Left ventricle myocardium superior (tissue), 1 donor: ENCODE measurements at regions not wholly inside any gene's neighbourhood (a gene's known extent, or its start where the extent isn't known, plus 50 kb on each side); places are given as distances from the start of the nearest gene placed in this dataset.
"Not testable (repeated sequence)": the region's sequence is repeated elsewhere in the genome, so short reads cannot be mapped to it uniquely, and the experiment has no call there.

Experiments used
- ATAC-seq: fragments of 200-7000 bp; cut with Tn5 transposase; one replicate; pipeline ENCODE4 v1.9.1; 2020; ENCODE audit warnings: mild to moderate bottlenecking, moderate library complexity
- DNase-seq: peaks from one replicate; pipeline ENCODE4 v3.0.0-alpha.2; 2020
- intact Hi-C: fragments of 100-400 bp; cut with micrococcal nuclease; formaldehyde crosslinking; loops from one replicate; pipeline ENCODE4 v1.11.0; 2022
- donor health status: DM: no; HTN: yes; CAD: no; lungs with severe emphysema.

GRCh38 chr1:73033640-73034039 is 751.3 kb upstream of the NEGR1 start:
- ATAC-seq (no peak), DNase-seq (no peak)
- intact Hi-C loops, result no loop called here

DNA sequence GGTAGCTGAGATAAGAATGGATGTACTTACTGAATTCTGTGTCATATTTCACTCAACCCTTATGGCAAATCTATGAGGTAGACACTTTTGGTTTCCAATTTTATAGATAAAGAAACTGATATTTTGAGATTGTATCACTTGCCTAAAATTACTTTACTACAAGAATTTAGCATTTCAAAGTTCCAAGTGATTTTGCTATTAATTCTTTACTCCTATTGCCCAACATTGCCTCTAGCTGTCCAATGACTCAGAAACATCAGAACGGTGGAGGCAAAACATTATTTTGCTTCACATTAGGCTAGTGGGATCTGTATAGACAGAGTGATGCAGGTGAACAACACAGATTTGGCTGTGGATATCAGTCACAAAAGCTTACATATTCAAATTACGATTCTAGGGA is 747.2 kb upstream of the NEGR1 start:
- DNase-seq (no peak), ATAC-seq (no peak)
- intact Hi-C loops, result no loop called here

DNA sequence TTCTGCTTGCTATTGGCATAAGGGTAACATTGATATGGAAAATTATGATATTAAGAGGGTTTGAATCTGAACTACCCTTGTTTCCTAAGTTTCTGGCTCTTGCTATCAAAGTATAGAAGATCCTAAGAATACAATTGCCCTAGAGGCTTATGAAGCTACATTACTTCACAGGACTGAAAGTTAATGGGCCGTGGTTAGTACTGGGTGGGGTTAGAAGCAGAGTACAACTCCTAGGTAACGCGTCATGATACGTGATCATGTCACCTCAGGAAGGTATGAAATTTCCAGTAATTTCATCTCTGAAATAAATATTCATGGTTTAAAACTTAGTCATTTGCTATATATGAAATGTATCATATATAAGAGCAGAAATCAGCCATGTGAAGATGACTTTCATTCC is 743.8 kb upstream of the NEGR1 start:
- DNase-seq (no peak), ATAC-seq (no peak)
- intact Hi-C loops, result no loop called here

DNA sequence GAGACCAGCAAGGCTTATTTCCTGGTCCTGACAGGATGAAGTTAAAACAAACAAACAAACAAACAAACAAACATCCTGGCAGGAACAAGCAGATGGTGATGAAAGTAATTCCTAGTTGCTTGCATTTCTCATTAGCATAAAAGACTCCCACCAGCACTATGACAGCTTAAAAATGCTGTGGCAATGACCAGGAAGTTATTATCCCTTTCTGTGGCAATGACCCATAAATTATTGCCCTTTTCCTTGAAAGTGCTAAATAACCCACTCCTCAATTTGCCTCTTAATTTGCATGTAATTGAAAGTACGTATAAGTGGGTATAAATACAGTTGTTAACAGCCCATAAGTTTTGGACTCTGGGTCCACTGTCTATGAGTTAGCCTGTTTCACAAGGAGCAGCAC is 727.6 kb upstream of the NEGR1 start:
- intact Hi-C loops, result no loop called here
- no peak for ATAC-seq

GRCh38 chr1:73009311-73009710 is 727.0 kb upstream of the NEGR1 start:
- ATAC-seq, result no peak
- intact Hi-C loops, result no loop called here
- no peak for DNase-seq

More for the DNA sequence above, 727.6 kb upstream of the NEGR1 start:
- no peak for DNase-seq

GRCh38 chr1:72997624-72998023 is 715.3 kb upstream of the NEGR1 start:
- no peak for DNase-seq
- no peak for ATAC-seq
- intact Hi-C loops, result no loop called here

DNA sequence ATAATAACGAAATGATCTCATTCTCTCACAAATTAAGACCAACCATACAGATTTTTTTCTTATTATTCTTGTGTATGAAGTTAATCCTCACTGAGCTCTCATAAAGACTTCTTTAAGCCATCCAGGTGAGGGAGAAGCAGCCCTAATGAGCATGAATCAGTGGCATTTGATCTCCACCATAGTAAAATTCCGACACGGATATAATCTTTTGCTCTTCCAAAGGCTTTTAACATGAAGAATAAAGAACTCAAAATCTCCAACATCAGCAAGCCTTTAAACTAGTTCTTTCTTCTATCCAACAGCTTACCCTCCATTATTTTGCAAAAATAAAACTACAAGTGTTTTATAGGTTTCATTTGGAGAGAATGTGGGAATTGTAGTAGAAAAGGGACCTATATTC is 714.7 kb upstream of the NEGR1 start:
- DNase-seq (no peak), ATAC-seq (no peak)
- intact Hi-C loops, result no loop called here

DNA sequence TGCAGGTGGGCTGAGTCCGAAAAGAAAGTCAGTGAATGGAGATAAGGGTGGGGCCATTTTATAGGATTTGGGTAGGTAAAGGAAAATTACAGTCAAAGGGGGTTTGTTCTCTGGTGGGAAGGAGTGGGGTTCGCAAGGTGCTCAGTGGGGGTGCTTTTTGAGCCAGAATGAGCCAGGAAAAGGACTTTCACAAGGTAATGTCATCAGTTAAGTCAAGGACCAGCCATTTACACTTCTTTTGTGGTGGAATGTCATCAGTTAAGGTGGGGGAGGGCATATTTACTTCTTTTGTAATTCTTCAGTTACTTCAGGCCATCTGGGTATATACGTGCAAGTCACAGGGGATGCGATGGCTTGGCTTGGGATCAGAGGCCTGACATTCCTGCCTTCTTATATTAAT is 705.5 kb upstream of the NEGR1 start:
- intact Hi-C loops, DNase-seq, ATAC-seq: not testable (repeated sequence)

DNA sequence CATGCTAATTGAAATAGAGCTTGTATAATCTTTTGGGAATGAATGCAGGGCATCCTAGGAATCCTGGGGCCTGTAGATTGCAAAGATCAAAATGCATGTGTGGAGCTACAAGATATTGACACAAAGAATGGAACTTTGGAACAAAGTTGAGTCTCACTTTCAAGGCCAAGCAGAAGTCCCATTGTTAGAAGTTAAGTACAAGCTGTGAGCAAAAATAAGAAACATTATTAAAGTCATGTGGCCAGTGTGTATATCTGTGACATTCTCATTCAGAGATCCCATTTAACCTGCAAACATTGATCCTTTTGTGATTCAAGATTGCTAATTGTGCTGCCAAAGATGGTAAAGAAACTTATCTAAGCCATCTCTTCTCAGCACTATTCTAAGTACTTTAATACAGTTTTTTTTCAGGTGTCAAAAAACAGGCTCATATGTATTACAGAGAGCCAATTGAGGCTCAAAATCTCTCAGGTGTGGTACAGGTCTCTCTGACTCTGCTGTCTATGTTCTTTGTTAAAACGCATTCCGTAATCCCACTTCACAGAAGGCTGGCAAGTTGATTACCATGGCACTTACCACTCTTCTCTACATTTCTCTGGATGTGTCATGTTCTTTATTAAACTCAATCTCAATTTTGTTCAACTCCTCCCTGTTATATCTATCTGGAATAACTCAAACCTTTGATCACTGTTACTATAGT is 704.4 kb upstream of the NEGR1 start:
- DNase-seq (no peak), ATAC-seq (no peak)
- intact Hi-C loops, result no loop called here

DNA sequence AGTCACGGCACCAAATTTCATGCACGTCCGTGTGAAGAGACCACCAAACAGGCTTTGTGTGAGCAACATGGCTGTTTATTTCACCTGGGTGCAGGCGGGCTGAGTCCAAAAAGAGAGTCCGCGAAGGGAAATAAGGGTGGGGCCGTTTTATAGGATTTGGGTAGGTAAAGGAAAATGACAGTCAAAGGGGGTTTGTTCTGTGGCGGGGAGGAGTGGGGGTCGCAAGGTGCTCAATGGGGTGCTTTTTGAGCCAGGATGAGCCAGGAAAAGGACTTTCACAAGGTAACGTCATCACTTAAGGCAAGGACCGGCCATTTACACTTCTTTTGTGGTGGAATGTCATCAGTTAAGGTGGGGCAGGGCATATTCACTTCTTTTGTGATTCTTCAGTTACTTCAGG is 702.7 kb upstream of the NEGR1 start:
- DNase-seq, ATAC-seq, intact Hi-C loops: not testable (repeated sequence)

DNA sequence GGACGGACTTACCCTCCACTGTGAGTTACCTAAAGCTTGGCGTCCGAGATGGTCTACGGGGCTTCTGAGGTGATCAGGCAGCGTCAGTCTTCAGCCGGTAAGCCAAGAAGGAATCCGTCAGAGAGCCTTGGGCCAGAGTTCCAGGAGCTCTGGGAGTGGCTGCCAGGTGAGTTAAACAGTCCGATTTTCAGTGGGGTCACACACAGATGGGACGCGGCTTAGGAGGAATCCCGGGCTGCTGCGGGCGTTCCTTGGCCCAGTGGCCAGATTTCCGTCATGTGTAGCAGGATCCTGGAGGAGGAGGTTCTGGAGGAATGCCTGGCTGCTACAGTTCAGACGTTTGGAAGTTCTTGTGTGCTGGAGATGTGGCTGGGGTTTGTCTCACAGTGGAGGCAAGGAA is 700.7 kb upstream of the NEGR1 start:
- ATAC-seq, DNase-seq, intact Hi-C loops: not testable (repeated sequence)

DNA sequence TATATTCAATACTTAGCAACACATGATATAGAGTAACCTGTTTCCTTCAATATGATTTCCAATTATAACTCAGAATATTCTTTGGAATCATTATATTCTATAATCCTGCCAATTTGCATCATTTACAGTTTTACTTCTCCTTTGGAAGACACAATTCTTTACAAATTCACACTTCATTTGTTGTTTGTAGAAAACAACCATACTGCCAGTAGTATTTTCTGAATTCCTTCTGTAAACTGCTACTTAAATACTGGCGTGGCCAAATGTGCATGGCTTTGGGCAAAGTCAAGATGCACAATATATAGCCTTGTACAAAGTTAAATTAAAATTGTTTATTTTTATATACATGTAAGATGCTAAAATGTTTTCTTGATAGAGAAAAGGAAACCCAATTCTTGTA is 687.1 kb upstream of the NEGR1 start:
- no peak for DNase-seq
- ATAC-seq, result no peak
- intact Hi-C loops, result no loop called here

- intact Hi-C loops, result no loop called here
Measured at GRCh38 chr1:72954943-72955342, 672.6 kb upstream of the NEGR1 start.

GRCh38 chr1:72950900-72951299 is 668.6 kb upstream of the NEGR1 start:
- ATAC-seq, intact Hi-C loops, DNase-seq: not testable (repeated sequence)

More at GRCh38 chr1:72954943-72955342, 672.6 kb upstream of the NEGR1 start:
- no peak for DNase-seq
- ATAC-seq, result no peak

- ATAC-seq (no peak), DNase-seq (no peak)
- intact Hi-C loops, result no loop called here
Measured at GRCh38 chr1:72946903-72947499, 664.7 kb upstream of the NEGR1 start.

DNA sequence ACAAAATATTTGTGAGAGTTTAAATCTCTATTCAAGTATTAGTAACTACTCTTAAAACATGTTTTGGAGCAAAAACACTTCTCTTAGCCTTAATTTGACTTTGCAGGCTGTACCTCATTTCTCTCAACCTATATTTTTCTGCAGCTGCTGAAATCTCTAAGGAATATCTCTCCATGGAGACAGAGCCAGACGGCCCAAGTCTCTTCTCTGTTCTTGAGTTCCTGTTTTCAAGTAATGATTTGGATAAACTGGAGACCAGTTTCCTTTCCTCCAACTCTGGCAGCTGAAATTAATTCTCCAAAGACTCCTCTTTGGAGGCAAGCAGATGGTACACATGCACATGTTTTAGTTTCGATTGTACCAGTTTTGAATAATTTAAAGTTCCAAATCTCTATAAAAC is 659.7 kb upstream of the NEGR1 start:
- ATAC-seq (no peak), DNase-seq (no peak)
- intact Hi-C loops, result no loop called here

DNA sequence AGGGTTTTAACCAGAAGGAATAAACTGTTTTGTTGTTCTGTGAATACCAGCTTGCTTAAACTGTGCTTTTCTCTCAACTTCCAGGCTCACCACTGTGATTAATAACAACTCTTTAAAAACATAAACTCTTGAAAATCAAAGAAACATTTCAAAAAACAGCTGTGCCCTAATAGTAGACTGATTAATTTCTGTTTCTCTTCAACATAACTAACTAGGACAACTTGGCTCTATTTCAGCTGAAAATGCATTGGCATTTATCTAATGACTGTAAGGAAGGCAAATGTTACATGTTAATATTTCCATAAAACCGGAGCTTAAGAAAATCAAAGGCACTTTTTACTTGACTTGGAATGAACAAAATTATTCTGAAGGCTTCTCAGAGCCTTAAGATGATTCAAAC is 656.1 kb upstream of the NEGR1 start:
- DNase-seq (no peak), ATAC-seq (no peak)
- intact Hi-C loops, result no loop called here

DNA sequence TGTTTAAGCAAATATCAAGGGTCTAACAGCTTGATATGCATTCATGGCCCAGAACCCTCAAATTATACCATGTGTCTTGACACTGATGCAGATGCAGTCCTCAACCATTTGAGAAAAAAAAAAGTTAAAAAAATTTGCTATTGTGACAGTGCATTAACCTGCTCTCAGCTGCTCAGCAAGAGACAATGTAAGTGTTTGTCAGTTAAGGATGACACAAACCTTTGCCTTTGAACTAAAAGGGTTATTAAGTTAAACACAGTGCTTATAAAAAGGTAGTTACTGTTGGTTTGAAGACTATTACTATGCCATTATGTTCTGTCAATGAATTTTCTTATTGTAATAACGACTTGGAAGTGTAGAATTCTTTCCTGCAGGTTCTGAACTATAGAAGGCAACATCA is 655.6 kb upstream of the NEGR1 start:
- ATAC-seq (no peak), DNase-seq (no peak)
- intact Hi-C loops, result no loop called here

- intact Hi-C loops, result no loop called here
- no peak for DNase-seq
- no peak for ATAC-seq
Measured at GRCh38 chr1:72936942-72937341, 654.6 kb upstream of the NEGR1 start.

- no peak for ATAC-seq
Measured at GRCh38 chr1:72936151-72936740, 653.9 kb upstream of the NEGR1 start.

GRCh38 chr1:72932025-72932424 is 649.7 kb upstream of the NEGR1 start:
- DNase-seq (no peak), ATAC-seq (no peak)
- intact Hi-C loops, result no loop called here

More at GRCh38 chr1:72936151-72936740, 653.9 kb upstream of the NEGR1 start:
- intact Hi-C loops, result no loop called here
- DNase-seq, result no peak
